H1 (cell line): ENCODE measurements at regions not wholly inside any gene's neighbourhood (a gene's known extent, or its start where the extent isn't known, plus 50 kb on each side); places are given as distances from the start of the nearest gene placed in this dataset.
"Not testable (repeated sequence)": the region's sequence is repeated elsewhere in the genome, so short reads cannot be mapped to it uniquely, and the experiment has no call there.

Experiments
- CTCF ChIA-PET: fragments of 300-600 bp; sonication (Branson Sonifier 250); formaldehyde crosslinking; loops from one replicate; lab custom pipeline; 2021; ENCODE audit not compliant: partially characterized antibody; lab: Charles Lee
- POLR2A ChIA-PET: fragments of 300-600 bp; sonication (Branson Sonifier 250); formaldehyde crosslinking; loops from one replicate; lab custom pipeline; 2021; ENCODE audit warnings: inconsistent platforms; ENCODE audit not compliant: partially characterized antibody; lab: Charles Lee
- DNase-seq, 2 experiments: peaks; one replicate each; pipeline versions ENCODE4 v3.0.0 to v3.0.0-alpha.2; 2010 to 2022; ENCODE audit warnings: low spot score in 2 of 2, low read depth in 1 of 2, mixed read lengths in 1 of 2
- FAIRE-seq: peaks from 2 replicates; lab custom pipeline; 2011; peaks lifted over from hg19 to GRCh38; lab: Jason Lieb, UNC
- H2AFZ ChIP-seq: 2 replicates; pipeline ENCODE4 v1.8.1; 2012; ENCODE audit warnings: low read length, inconsistent platforms
- H2AK5ac ChIP-seq: 2 replicates; pipeline ENCODE4 v1.6.1; 2013; ENCODE audit warnings: low read depth, low read length
- H2BK120ac ChIP-seq: replicated peaks from 2 replicates; pipeline ENCODE3; 2013; ENCODE audit warnings: low read depth, low read length, inconsistent platforms
- H2BK12ac ChIP-seq: 2 replicates; pipeline ENCODE4 v1.6.1; 2013; ENCODE audit warnings: low read depth, low read length
- H2BK15ac ChIP-seq: 2 replicates; pipeline ENCODE4 v1.6.1; 2013; ENCODE audit warnings: low read length
- H2BK20ac ChIP-seq: 2 replicates; pipeline ENCODE4 v1.6.1; 2013; ENCODE audit warnings: low read length
- H2BK5ac ChIP-seq: 2 replicates; pipeline ENCODE4 v1.6.1; 2013; ENCODE audit warnings: low read depth, low read length
- H3K14ac ChIP-seq: 2 replicates; pipeline ENCODE4 v1.6.1; 2013; ENCODE audit warnings: inconsistent platforms; ENCODE audit not compliant: insufficient read length
- H3K18ac ChIP-seq: 2 replicates; pipeline ENCODE4 v1.6.1; 2013; ENCODE audit warnings: low read length; ENCODE audit errors: extremely low read depth
- H3K23ac ChIP-seq: 2 replicates; pipeline ENCODE4 v1.6.1; 2013; ENCODE audit warnings: inconsistent platforms; ENCODE audit not compliant: insufficient read length
- H3K23me2 ChIP-seq: 2 replicates; pipeline ENCODE4 v1.6.1; 2013; ENCODE audit warnings: low read depth, low read length
- H3K27ac ChIP-seq: 2 replicates; pipeline ENCODE4 v1.6.1; 2011; ENCODE audit warnings: low read depth, low read length, inconsistent platforms
- H3K27me3 ChIP-seq, 4 experiments: replicated peaks in 1 of 4; 1 replicate in 1 of 4; 2 replicates in 3 of 4; pipeline versions ENCODE4 v1.6.1 to v1.8.1; 2011 to 2013; ENCODE audit warnings: low read length in 3 of 4, mild to moderate bottlenecking in 3 of 4, inconsistent platforms in 2 of 4, mixed read lengths in 2 of 4, moderate library complexity in 1 of 4; ENCODE audit not compliant: control insufficient read depth in 3 of 4, insufficient read depth in 3 of 4; ENCODE audit errors: extremely low read depth in 1 of 4
- H3K36me3 ChIP-seq, 4 experiments: 2 replicates each; pipeline versions ENCODE4 v1.6.1 to v1.8.1; 2011 to 2013; ENCODE audit warnings: mild to moderate bottlenecking in 4 of 4, low read length in 3 of 4, moderate library complexity in 2 of 4, control low read depth in 1 of 4, inconsistent platforms in 1 of 4; ENCODE audit not compliant: insufficient read depth in 4 of 4, control insufficient read depth in 2 of 4
- H3K4ac ChIP-seq: replicated peaks from 2 replicates; pipeline ENCODE3; 2013; ENCODE audit warnings: low read length, low read depth, mixed read lengths, inconsistent platforms; ENCODE audit not compliant: insufficient read length
- H3K4me1 ChIP-seq, 4 experiments: replicated peaks in 1 of 4; 1 replicate in 1 of 4; 2 replicates in 3 of 4; pipeline versions ENCODE4 v1.6.1 to v1.8.1; 2011 to 2013; ENCODE audit warnings: low read length in 3 of 4, inconsistent platforms in 2 of 4, mixed read lengths in 1 of 4; ENCODE audit not compliant: insufficient read depth in 4 of 4, control insufficient read depth in 3 of 4
- H3K4me2 ChIP-seq, 2 experiments: 2 replicates each; pipeline versions ENCODE4 v1.6.1 to v1.8.1; 2011 to 2013; ENCODE audit warnings: low read depth in 2 of 2, low read length in 2 of 2, control low read depth in 1 of 2, inconsistent platforms in 1 of 2, mild to moderate bottlenecking in 1 of 2; ENCODE audit not compliant: insufficient read depth in 1 of 2
- H3K4me3 ChIP-seq, 4 experiments: fragments of 200-600, 300-600 bp in 1 of 4; sonication (generic), shearing (Covaris generic), sonication (Bioruptor Twin) in 1 of 4; 2 replicates each; pipeline versions ENCODE4 v1.5.1 to v1.8.1; 2011 to 2016; ENCODE audit warnings: low read length in 4 of 4, low read depth in 3 of 4, control low read depth in 2 of 4, inconsistent platforms in 2 of 4, mild to moderate bottlenecking in 2 of 4, mixed read lengths in 1 of 4, moderate library complexity in 1 of 4; ENCODE audit not compliant: insufficient read depth in 2 of 4; ENCODE audit errors: extremely low read depth in 1 of 4
- H3K56ac ChIP-seq: replicated peaks from 2 replicates; pipeline ENCODE3; 2013; ENCODE audit warnings: low read depth, mild to moderate bottlenecking, mixed read lengths, low read length, inconsistent platforms; ENCODE audit not compliant: insufficient read length
- H3K79me1 ChIP-seq: 2 replicates; pipeline ENCODE4 v1.6.1; 2013; ENCODE audit warnings: low read depth, low read length, control low read depth
- H3K79me2 ChIP-seq, 2 experiments: 2 replicates each; pipeline versions ENCODE4 v1.6.1 to v1.8.1; 2012 to 2013; ENCODE audit warnings: low read length in 2 of 2, mild to moderate bottlenecking in 2 of 2, inconsistent platforms in 1 of 2; ENCODE audit not compliant: insufficient read depth in 2 of 2, control insufficient read depth in 1 of 2
- H3K9ac ChIP-seq, 4 experiments: replicated peaks in 1 of 4; 1 replicate in 1 of 4; 2 replicates in 3 of 4; pipeline versions ENCODE4 v1.6.1 to v1.8.1; 2011 to 2013; ENCODE audit warnings: low read depth in 3 of 4, low read length in 3 of 4, control low read depth in 2 of 4, mild to moderate bottlenecking in 2 of 4, moderate library complexity in 2 of 4, inconsistent platforms in 1 of 4; ENCODE audit errors: extremely low read depth in 1 of 4
- H3K9me3 ChIP-seq, 2 experiments: 2 replicates each; pipeline versions ENCODE4 v1.6.1 to v1.8.1; 2012 to 2013; ENCODE audit warnings: mild to moderate bottlenecking in 2 of 2, moderate library complexity in 2 of 2, control low read depth in 1 of 2, inconsistent platforms in 1 of 2, low read depth in 1 of 2, low read length in 1 of 2, mixed read lengths in 1 of 2; ENCODE audit not compliant: insufficient read depth in 2 of 2
- H4K20me1 ChIP-seq, 2 experiments: replicated peaks in 1 of 2; 2 replicates each; pipeline versions ENCODE3 to v1.8.1; 2011 to 2013; ENCODE audit warnings: inconsistent platforms in 2 of 2, low read length in 2 of 2, mild to moderate bottlenecking in 1 of 2; ENCODE audit not compliant: insufficient read depth in 2 of 2, control insufficient read depth in 1 of 2
- H4K5ac ChIP-seq: 2 replicates; pipeline ENCODE4 v1.6.1; 2013; ENCODE audit warnings: low read length, low read depth, mixed read lengths, inconsistent platforms; ENCODE audit not compliant: insufficient read length
- H4K8ac ChIP-seq: 2 replicates; pipeline ENCODE4 v1.8.0; 2013; ENCODE audit warnings: mild to moderate bottlenecking, moderate library complexity, low read length, inconsistent platforms; ENCODE audit not compliant: insufficient read depth; ENCODE audit errors: extremely low read depth
- H4K91ac ChIP-seq: replicated peaks from 2 replicates; pipeline ENCODE3; 2013; ENCODE audit warnings: low read length, mixed read lengths, inconsistent platforms; ENCODE audit not compliant: insufficient read length
- WGBS, 2 experiments: shearing (Covaris generic) in 1 of 2; methylation state at CpG; one replicate each; pipeline versions ENCODE4 v1.1.6 to v1.1.7; 2013 to 2015; ENCODE audit warnings: low lambda C conversion rate in 2 of 2, mixed read lengths in 2 of 2, inconsistent platforms in 1 of 2, low coverage in 1 of 2, missing lambda C conversion rate in 1 of 2; ENCODE audit not compliant: insufficient replicate concordance in 2 of 2, insufficient coverage in 1 of 2, insufficient read length in 1 of 2; ENCODE audit errors: extremely low coverage in 1 of 2, missing lambda C conversion rate in 1 of 2; 5-methylcytosine and 5-hydroxymethylcytosine counted together

- H3K27me3 ChIP-seq, H4K5ac ChIP-seq, POLR2A ChIA-PET, H4K20me1 ChIP-seq, H3K4me2 ChIP-seq, H3K14ac ChIP-seq, H2BK12ac ChIP-seq, H3K9ac ChIP-seq, H4K8ac ChIP-seq, H2BK15ac ChIP-seq, H3K4ac ChIP-seq, H3K18ac ChIP-seq, H3K36me3 ChIP-seq, H2AFZ ChIP-seq, H3K4me3 ChIP-seq, H2BK5ac ChIP-seq, DNase-seq, CTCF ChIA-PET, H3K4me1 ChIP-seq, H3K79me2 ChIP-seq, H3K23ac ChIP-seq, H3K56ac ChIP-seq, H2AK5ac ChIP-seq, H2BK20ac ChIP-seq, H3K27ac ChIP-seq, H2BK120ac ChIP-seq, H3K9me3 ChIP-seq, H3K23me2 ChIP-seq, H3K79me1 ChIP-seq, H4K91ac ChIP-seq: not testable (repeated sequence)
- WGBS, 2 experiments, result no CpG with 5 or more reads among the region's 3 CpGs
- peak; percentile 45 for FAIRE-seq
Observed at GRCh38 chrY:18086361-18086977, 60.9 kb downstream of the CDY2A start.

GRCh38 chrY:18087943-18088655 is 62.5 kb downstream of the CDY2A start:
- H3K27ac ChIP-seq, H3K14ac ChIP-seq, H4K8ac ChIP-seq, H3K23ac ChIP-seq, H3K79me2 ChIP-seq, H3K36me3 ChIP-seq, H3K27me3 ChIP-seq, H3K9me3 ChIP-seq, H3K4me1 ChIP-seq, H4K20me1 ChIP-seq, CTCF ChIA-PET, H2BK15ac ChIP-seq, H3K9ac ChIP-seq, H2BK5ac ChIP-seq, H2BK120ac ChIP-seq, H2BK20ac ChIP-seq, H3K4ac ChIP-seq, DNase-seq, POLR2A ChIA-PET, H4K5ac ChIP-seq, H4K91ac ChIP-seq, H3K56ac ChIP-seq, H2BK12ac ChIP-seq, FAIRE-seq, H3K23me2 ChIP-seq, H3K4me2 ChIP-seq, H3K18ac ChIP-seq, H3K4me3 ChIP-seq, H2AK5ac ChIP-seq, H3K79me1 ChIP-seq, H2AFZ ChIP-seq: not testable (repeated sequence)
- no CpG with 5 or more reads among the region's 5 CpGs for WGBS, 2 experiments
